ENCODE measurements at regions not wholly inside any gene's neighbourhood (a gene's known extent, or its start where the extent isn't known, plus 50 kb on each side); places are given as distances from the start of the nearest gene placed in this dataset.

DNA sequence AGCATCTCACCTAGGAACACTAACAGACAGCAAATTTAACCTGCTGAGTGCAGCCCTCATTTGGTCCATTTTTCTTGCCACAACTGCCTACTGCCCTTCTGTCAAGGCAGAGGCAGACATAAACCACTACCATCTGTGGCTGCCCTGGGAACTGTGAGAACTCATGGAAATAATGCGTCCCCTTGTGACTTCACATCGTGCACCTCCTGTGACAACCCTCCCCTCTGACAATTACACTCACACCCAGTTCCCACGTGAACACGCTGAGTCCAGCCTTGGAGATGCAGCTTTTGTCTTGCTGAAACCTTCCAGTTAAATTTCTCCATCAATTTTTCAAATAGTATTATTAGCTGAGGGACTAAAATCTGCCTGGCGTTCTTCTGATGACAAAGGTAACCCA is 193.1 kb upstream of the KLF14 start:
- DNase-seq (ENCODE audit: low read depth in 2 of 2) = no peak

DNA sequence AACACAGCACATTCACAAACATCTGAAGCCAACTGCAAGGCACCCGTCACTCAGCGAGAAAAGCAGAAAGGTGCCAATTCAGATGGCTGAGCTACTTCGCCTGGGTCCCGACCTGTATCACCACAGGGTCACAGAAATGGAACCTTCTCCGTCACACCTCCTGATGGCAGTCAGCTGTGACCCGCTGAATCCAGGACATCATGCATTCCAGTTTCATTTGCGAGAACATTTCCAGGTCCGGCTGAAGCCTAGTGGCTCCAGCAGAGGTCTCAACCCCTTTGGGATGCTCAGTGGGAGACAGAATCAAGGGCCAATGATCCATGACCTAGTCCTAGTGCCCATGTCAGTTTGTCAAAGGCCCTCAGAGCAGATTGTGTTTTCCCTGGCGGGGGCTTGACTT is 193.6 kb upstream of the KLF14 start:
- no peak for DNase-seq (ENCODE audit: low read depth in 2 of 2)

DNA sequence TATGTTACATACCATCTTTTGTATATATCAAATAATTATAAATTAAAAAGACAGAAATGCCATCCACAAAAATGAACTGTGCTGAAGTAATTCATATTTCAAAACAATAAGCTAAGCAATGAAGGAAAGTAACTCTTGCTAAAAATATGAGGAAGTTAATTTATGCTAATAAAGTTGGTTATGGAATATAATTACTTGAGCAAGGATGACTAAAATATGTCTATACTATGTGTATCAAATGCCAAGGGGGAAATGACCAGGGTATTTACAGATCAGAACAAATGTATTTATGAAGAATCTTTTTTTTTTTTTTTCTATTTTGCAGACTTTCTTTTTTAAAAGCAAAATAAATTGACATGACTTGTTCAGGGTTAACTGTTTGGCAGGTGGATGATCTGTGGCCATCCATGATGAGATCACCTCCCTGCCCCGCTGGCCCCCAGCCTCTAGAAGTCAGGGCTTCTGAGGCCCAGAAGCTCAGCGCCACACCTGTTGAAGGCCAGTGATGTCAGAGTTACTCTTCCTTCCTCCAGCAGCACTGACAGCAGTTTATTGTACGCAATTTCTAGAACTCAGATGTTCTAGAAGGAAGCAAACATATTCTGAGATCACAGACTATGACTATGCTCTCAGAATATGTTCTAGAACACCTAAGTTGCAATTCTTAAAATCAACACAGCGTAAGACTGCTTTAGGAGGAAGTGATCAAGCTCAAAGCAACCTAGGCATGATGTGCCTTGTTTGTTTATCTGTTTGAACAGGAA is 196.1 kb upstream of the KLF14 start:
- no peak for DNase-seq (ENCODE audit: low read depth in 2 of 2)

DNA sequence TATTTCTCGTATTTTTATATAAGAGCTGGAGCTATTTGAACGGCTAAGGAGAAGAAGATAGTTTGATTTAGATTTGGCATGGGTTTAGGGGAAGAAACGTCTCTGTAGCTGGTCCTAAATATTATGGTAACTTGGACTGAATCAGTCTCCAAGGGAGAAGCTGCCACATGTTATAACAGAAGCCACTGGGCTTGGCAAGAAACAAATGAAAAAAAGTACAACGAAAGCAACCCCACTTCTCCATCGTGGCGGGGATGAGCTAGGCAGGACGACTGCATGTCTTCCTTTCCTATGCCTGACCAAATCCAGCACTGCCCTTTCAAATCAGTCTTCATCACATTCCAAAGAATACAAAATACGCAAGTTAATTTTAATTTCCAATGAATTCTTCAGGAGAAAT is 196.7 kb upstream of the KLF14 start:
- DNase-seq (ENCODE audit: low read depth in 2 of 2) = no peak

DNA sequence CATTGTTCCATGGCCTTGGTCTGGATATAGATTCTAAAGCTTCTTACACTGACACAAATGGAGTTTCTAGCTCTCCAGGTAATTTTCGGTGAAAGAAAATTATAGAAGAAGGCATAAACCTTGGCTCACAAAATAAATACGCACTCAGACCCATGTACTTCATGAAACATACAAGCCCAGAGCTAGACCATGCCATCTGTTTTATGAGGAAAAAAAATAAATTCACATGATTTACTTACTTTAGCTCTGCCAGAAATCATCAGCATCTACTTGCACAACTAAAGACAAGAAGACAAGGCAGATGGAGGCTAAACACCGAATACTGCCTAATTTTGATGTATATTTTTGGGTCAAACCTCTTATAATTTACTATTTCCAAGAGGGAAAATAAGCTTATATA is 197.4 kb upstream of the KLF14 start:
- DNase-seq (ENCODE audit: low read depth in 2 of 2) = no peak

DNA sequence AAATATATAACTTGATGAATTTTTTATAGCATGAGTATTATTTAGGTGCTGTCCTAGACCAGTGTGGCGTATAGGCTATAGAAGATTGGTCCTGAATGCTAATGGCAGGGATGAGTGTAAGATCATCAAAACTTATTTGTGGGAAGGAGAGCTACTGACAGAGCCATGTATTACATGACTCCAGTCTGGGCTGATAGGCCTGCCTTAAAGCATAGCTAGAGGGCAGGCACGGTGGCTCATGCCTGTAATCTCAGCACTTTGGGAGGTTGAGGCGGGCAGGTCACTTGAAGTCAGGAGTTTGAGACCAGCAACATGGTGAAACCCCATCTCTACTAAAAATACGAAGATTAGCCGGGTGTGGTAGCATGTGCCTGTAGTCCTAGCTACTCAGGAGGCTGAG is 198.1 kb upstream of the KLF14 start:
- DNase-seq (ENCODE audit: low read depth in 2 of 2) = no peak

DNA sequence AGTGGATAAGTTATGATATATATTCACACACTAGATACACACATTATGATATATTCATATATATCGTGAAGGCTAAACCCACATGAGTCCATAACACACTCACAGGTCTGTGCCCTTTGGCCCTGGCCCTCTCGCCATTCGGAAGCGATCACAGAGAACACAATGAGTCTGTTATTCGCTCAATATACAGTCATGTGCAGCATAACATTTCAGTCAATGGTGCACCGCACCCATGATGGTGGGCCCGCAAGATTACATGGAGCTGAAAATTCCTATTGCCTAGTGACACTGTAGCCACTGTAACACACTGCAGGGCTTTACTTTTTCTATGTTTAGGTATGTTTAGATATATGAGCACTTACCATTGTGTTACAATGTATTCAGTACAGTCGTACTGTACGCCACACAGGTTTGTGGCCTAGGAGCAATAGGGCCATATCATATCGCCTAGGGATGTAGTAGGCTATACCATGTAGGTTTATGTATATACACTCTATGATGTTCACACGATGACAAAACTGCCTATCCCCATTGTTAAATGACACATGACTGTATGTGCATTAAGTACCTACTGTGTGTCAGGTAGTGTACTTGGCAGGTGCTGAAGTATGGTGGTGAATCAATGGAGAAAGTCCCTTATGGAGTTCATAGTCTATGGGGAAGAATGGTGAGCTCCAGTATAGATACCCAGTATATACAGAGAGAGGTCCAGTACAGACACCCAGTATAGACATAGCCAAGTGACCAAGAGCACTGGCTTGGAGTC is 198.8 kb upstream of the KLF14 start:
- DNase-seq (ENCODE audit: low read depth in 2 of 2) = no peak

DNA sequence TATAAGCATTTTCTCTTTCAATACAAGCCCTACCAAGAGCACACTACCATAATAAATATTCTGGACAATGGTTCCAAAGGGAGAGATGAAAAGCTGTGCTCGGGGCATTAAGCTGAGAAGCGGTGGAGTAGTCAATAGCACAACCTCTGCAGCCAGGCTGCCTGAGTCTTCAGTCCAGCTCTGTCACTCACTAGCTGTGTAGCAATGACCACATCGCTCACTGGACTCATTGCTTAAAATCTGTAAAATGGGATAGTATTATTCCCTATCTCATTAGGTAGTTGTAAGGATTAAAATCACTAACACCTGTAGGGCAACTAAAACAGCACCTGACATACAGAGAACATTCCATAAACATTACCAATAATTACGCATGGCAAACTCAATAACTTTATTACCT is 199.9 kb upstream of the KLF14 start:
- no peak for DNase-seq (ENCODE audit: low read depth in 2 of 2)

DNA sequence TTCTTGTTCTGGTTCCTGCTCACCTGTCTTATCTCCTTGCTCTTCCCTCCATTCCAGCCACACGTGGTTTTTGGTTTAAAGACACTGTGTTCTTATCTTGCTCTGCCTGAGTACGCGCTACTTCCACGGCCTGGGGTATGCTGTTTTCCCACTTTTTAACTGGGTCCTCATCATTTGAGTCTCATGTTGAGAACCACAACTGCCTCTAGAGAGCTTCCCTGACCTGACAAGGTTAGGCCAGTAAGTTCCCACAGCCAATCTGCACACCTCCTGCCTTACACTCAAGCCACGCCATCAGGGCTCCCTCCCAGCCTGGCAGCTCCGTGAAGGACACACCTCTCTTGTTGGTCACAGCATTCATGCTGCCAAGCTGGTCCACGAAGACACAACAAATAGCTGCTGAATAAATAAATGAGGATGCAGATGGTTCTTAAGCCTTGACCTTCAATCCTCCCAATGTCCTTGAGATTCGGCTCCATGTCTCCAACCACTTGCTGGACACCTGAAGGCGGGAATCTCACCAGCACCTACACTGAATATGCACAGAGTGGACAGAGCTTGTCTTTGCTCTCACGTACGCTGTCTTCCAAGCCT is 201.7 kb upstream of the KLF14 start:
- DNase-seq (ENCODE audit: low read depth in 2 of 2) = no peak

DNA sequence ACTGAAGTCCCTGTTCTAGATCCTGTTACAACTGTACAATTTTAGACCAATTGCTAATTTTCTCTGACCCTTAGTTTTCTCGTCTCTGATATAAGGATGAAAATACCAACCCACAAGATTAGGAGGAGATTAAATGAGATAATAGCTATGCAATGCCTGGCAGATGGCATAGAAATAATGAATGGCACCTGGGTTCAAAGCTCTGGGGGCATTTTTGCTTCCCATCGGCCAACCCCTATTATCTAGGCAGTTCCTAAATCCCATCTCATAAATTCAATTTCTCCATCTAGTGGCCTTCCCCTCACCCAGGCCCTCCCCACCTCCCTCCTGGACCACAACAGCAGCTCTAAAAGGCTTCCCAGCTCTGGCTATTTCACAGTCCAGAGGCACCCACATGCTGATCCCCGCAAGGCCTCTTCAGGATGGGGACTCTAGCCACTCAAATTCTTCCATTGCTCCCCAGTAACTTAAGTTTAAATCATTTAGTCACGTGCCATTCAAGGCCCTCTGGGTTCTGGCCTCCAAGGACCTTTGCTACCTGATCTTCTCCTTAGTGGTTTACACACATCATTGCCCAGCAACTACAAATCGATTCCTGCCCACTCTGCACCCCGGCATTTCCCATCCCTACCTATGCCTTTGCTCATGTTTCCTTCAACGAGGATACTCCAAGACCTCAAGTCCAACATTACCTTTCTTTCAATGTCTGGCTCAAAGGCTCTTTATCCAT is 202.4 kb upstream of the KLF14 start:
- no peak for DNase-seq (ENCODE audit: low read depth in 2 of 2)

DNA sequence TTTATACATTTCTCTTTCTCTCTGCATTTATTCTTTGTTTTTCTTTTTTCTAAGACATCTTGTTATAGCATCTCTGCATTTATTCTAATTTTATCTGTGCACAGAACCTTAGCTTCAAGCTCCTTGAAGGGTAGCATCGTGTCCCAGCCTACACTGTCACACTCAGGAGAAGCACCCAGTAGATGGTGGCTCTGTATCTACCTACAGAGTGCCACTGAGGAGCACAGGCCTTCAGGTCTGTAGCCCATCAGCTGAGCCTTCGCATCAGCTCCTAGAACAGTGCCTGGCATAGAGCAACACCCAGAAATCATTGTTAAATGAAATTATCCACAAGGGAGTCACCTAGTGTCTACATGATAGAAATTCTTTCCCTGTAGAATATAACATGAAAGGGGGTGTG is 203.0 kb upstream of the KLF14 start:
- no peak for DNase-seq (ENCODE audit: low read depth in 2 of 2)

DNA sequence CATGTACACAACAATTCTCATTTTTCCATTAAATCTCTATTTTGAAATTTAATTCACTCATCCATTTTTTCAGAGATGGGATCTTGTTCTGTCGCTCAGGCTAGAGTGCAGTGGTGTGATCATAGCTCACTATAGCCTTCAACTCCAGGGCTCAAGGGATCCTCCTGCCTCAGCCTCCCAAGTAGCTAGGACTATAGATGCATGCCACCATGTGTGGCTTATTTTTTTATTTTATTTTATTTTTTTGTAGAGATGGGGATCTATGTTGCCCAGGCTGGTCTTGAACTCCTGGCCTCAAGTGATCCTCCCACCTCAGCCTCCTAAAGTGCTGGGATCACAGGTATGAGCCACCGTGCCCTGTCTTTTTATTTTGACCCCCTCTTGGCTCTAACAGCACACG is 203.8 kb upstream of the KLF14 start:
- DNase-seq (ENCODE audit: low read depth in 2 of 2) = no peak

DNA sequence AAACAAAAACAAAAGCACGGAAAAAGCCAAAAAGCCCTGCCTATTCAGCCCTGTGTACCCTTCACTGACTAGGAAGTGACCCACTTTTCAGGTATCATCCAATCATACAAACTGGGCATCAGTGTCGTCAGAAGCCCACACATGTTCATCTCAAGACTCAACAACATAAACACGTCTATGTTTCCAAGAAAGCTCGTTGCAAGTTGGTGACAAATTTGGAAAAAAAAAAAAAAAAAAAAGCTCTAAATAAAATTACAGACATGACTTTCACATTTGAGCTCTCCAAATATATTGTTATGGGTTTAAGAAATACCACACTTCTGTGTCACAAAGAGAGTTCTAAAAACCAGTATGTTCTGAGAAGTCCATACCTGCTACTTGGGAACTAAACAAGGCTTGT is 204.7 kb upstream of the KLF14 start:
- DNase-seq (ENCODE audit: low read depth in 2 of 2) = no peak

DNA sequence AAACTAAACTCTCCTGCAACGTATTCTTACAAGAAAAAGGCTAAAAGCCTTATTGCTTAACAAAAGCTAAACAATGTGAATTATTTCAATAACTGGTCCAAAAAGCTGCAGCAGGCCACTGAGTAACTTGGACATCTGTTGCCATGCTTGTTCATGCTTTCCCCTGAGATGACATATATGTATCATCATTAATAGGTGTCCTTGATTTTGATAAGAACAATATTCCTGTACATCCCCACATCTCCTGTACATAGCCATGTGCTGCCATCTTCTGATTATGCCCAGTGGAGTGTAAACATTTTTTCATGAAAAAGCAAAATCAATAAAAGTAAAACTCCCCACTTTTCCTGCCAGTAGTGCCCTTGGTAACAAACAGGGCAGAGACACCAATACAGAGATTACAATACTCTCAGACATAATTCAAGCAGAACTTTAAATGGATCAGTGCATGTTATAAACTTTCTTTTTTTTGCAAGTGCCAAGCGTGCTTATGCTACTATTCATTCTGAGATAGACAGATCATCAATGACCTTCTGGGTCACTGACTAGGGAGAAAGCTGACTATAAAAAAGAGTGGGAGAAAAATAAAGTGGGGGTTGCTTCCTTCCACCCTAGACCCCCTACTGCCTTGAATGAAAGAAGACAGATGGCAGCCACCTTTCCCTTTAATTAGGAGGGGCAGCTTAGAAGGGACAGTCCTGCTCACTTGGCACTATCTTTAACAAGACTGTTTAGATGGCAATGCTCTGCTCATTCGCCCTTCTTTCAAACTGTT is 205.5 kb upstream of the KLF14 start:
- DNase-seq (ENCODE audit: low read depth in 2 of 2) = no peak

DNA sequence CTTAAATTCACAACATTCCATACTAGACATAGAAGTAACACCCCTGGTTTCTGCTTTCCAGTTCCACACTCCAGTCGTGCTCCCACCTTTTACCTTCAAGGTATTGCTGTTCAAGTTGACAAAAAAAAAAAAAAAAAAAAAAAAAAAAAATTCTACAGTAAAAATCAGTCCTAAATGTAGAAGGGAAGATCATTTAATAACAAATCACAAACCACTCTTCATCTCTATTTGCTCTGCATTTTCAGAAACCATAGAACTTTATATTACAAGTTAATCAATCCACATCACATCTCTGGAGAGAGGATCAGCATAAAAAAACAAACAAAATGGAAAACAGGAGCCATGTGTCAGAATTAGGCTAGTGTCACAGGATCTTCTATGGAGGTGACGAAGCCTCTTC is 206.3 kb upstream of the KLF14 start:
- no peak for DNase-seq (ENCODE audit: low read depth in 2 of 2)

DNA sequence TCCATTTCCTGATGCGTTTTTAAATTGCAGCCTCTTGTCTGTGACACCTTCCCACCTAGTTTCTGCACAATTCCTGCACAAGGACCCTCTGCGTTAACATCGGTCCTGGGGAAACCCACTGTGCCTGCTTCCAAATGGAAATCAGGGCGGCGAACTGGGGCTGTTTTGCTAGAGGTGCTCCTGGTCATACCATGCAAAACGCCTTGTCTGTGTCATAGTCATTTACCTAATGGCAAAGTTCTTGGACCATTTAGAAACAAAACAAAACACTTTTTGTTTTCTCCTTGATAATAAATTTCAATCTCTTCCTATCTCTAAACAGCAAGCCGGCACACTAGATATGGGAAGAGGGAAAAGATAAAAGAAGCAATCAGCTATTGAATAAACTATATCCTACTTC is 206.9 kb upstream of the KLF14 start:
- no peak for DNase-seq (ENCODE audit: low read depth in 2 of 2)

DNA sequence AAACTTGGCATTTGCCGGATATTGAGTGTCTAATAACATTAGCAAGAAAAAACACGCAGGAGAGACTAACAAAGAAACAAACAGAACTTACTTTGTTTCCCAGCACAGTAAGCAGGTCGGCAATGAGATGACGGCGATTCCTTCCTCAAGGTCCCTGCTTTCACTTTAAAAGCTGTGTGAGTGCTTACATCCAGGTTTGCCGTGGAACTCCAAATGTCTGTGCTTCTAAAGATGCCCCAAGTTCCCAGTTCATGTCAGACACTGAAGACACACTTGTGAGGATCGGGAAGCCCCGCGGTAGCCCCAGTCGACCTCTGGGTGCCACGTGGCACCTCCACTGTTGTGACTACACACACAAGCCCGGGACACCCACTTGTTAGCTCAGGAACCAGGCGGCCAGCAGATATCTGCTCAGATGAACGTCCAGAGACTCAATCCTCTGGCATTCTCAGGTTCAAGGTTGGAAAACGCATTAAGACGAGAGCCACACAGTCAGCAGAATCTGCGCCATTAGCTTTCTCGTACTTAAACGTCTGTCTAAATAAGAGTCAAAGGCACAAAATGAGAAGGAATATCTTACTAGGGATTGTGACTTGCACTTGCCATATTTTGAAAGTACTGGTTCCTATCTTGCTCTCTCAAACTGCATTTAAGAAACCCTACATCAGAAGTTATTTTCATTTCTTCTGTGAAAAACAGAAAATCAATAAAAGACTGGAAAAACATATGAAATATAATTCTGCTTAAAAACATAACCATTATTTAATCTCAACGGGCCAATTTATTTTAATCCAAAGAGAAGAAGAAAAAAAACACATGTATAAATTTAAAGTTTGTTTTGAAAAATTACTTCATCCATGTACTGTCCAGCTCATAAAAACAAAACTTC is 207.6 kb upstream of the KLF14 start:
- DNase-seq (ENCODE audit: low read depth in 2 of 2) = no peak

DNA sequence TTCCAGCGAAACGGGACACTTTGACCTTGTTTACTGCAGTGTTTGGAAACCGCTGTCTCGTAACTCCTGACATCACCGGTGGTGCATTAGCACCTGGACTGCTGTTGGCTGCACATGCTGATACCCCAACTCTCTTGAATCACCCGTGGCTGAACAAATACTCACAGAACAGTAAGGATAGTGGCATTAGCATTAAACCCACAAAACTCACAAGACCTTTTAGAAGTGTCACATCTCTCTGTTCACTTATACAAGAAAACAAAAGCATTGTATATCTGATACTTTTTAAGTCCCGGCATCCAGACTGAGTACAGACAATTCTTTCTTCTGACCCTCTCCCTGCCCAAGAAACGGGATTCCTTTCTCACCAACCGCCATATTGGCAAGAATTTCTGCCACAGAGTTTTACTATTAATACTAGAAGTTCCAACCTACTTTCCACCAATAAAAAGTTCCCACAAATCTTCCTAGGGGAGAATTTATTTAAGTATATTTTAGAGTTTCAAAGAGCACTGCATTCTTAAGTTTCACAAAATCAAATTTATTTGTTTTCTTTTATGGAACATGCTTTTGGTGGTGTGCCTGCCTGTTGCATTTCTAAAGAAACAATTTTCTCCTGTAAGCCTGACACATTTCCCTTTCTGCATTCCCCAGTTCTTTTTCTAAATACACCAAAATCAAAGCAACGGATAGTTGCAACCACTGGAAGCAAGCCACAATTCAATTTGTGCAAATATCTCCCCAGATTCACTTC is 208.4 kb upstream of the KLF14 start:
- DNase-seq (ENCODE audit: low read depth in 2 of 2) = no peak

DNA sequence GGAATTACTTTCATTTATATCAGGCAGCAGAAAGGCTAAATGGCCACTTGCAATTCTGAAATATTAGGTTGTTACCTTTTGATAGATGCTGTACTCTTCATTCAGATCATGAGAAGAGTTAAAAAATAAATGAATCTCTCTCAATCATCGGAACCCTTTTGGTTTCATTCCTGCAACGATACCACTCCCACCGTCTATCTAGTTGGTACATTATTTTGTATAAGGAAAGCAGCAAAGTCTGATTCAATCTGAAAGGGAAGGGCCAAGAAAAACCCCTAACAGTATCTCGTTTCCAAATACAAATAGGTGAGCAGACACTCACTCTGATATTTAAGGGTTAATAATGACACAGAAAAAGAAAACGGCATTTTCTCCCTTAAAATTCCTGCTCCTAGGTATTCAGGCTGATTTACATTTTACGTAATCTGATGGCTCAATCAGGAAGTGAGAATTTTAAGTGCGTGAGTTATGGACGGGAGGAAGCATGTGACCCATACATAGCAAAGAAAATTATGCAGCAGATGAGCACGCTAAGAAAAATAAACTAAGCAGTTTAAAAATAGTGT is 209.4 kb upstream of the KLF14 start:
- no peak for DNase-seq (ENCODE audit: low read depth in 2 of 2)

DNA sequence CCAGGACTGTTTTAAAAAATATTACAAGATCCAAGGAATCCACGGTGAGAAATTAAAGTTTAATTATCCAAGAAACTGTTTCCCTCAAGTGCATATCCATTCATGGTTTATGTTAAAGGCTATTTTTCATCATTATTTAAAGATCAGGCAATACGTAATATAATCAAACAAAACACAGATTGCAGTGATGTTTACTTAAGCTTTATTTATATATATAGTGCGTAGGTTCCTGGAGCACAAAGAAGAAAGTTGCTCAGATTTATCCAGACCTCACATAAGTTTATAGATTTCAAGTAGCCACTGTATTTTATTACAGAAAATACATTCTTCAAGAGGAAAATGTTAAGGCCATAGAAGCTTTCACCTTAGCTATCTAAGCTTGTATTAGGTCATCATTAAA is 210.0 kb upstream of the KLF14 start:
- no peak for DNase-seq (ENCODE audit: low read depth in 2 of 2)
